Lower leg skin (tissue), 4 donors: ENCODE measurements at regions not wholly inside any gene's neighbourhood (a gene's known extent, or its start where the extent isn't known, plus 50 kb on each side); places are given as distances from the start of the nearest gene placed in this dataset.

Experiments used
- DNase-seq, 2 donors: peaks; one replicate each; pipeline ENCODE4 v3.0.0-alpha.2; 2019; ENCODE audit warnings: low spot score in 2 of 2
- H3K4me3 ChIP-seq: fragments of 200-600 bp; sonication (generic); 2 replicates; pipeline ENCODE4 v1.5.1; 2017; ENCODE audit warnings: mild to moderate bottlenecking, low read depth; ENCODE audit not compliant: poor library complexity, severe bottlenecking
- POLR2A ChIP-seq, 2 donors: fragments of 450-650 bp; IDR thresholded peaks; one replicate each; pipeline ENCODE4 v1.6.1; 2016 to 2017; ENCODE audit warnings: antibody characterized with exemption in 2 of 2, mild to moderate bottlenecking in 1 of 2, moderate library complexity in 1 of 2
- WGBS, 2 donors: methylation state at CpG; one replicate each; pipeline ENCODE4 v1.1.5; 2018; 5-methylcytosine and 5-hydroxymethylcytosine counted together
- intact Hi-C: fragments of 100-400 bp; cut with DNase I; formaldehyde crosslinking; loops from one replicate; pipeline ENCODE4 v1.15.0; 2023; ENCODE audit warnings: low total_unique reads
- TF ChIP-seq, protein P1 (sequence below), 3 donors: fragments of 450-650 bp; IDR thresholded peaks; one replicate each; pipeline ENCODE4 v1.5.1; 2016; ENCODE audit warnings: antibody characterized with exemption in 3 of 3, mild to moderate bottlenecking in 3 of 3, moderate library complexity in 2 of 3

DNA sequence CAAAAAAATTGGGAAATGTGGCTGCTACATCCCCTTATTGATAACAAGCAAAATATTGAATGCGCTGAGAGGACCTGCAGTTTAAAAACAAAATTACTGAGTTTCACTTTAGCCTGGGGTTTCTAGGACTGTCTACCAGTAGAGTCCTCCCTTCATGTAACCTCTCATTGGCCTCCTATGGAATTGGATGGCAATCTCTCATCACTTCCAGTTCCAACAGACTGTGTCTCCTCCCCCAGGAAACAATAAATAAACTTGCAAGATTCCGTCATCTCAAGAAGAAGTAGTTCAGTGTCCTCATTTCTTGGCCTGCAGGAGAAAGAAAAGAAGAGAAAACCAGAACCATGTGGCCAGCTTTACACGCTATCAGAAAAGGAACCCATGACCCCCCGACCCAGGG, 123.8 kb downstream of the TLE3 start:
- intact Hi-C loops, result no loop called here
- TF ChIP-seq, protein P1, sequence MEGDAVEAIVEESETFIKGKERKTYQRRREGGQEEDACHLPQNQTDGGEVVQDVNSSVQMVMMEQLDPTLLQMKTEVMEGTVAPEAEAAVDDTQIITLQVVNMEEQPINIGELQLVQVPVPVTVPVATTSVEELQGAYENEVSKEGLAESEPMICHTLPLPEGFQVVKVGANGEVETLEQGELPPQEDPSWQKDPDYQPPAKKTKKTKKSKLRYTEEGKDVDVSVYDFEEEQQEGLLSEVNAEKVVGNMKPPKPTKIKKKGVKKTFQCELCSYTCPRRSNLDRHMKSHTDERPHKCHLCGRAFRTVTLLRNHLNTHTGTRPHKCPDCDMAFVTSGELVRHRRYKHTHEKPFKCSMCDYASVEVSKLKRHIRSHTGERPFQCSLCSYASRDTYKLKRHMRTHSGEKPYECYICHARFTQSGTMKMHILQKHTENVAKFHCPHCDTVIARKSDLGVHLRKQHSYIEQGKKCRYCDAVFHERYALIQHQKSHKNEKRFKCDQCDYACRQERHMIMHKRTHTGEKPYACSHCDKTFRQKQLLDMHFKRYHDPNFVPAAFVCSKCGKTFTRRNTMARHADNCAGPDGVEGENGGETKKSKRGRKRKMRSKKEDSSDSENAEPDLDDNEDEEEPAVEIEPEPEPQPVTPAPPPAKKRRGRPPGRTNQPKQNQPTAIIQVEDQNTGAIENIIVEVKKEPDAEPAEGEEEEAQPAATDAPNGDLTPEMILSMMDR (IDR thresholded peaks at IDR 0.05), result no peak
- no peak overlapping the region for H3K4me3 ChIP-seq
- peak in 1 of 2 donors; percentile 14 for DNase-seq
- WGBS, 2 donors, result 52 to 54% methylated on average over 4 of the region's 4 CpGs

DNA sequence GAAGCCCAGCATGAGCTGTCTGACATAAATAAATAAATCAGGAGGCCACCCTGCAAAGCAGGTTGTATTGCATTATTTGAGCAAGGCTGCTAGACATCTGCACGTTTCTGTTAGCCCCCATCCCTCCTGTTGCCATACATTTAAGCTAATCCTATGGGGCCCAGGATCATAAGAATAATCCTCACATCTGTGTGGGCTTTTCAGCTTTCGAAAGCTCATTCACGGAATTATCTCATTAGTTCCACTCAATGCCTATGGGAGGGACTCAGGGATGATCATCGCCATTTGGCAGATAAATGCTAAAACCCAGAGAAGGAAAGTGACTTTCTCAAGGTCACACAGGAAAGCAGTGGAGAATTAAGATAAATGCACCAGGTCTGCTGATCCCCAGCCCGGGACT, 123.4 kb downstream of the TLE3 start:
- intact Hi-C loops, result no loop called here
- no peak overlapping the region for H3K4me3 ChIP-seq
- 52 to 54% methylated on average over 5 of the region's 5 CpGs for WGBS, 2 donors
- no peak for TF ChIP-seq POLR2A (IDR thresholded peaks at IDR 0.05)
- TF ChIP-seq, protein P1 (IDR thresholded peaks at IDR 0.05), result no peak
- no peak for DNase-seq

DNA sequence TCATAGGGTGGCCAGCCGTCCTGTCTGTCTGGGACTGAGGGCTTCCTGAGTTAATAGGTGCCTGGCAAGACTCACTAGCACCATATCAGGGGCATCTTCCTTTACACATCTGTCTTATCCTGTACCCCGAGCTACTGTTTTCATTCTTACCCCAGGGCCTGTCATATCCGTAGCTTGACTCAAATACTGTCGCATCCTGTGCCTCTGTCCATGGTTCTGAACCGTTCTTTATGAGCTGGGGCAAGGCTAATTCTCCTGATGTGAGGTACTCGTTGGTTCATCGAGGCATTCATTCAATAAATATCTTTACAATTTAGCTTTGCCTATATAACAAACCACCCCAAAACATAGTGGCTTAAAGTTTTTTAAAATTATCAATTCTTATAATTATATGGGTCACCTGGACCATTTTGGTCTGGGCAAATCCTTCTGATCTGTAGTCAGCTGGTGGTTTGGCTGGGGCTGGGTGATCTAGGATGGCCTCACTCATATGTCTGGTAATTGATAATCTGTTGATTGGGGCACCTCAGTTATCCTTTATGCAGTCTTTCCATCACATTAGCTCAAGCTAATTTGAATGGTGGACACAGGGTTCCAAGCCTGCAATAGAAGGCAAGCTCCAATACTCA, 121.2 kb downstream of the TLE3 start:
- DNase-seq, result peak in 1 of 2 donors; percentile 48
- H3K4me3 ChIP-seq, result no peak overlapping the region
- 16 to 28% methylated on average over 7 of the region's 7 CpGs for WGBS, 2 donors
- intact Hi-C loops, result no loop called here
- TF ChIP-seq, protein P1 (IDR thresholded peaks at IDR 0.05), result no peak
- no peak for TF ChIP-seq POLR2A (IDR thresholded peaks at IDR 0.05)

DNA sequence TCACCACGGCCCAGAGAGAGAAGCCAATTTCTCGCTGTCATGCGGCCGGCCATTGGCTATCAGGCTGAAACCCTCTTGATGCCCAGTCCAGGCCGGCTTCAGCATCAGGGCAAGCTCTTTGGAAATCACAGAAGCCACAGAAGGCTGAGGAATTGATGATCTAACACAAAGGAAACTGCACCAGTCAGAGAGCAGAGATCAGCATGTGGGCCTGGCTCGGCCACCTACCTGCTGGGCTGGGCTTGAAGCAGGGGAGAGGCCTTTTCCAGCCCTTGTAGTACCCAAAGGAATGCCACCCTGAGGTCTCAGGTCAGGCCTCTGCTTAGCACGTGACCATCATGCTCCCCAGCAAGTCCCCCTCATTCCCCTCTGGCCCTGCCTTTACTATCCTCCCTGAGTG, 119.1 kb downstream of the TLE3 start:
- intact Hi-C loops, result no loop called here
- TF ChIP-seq, protein P1 (IDR thresholded peaks at IDR 0.05), result no peak
- no peak for TF ChIP-seq POLR2A (IDR thresholded peaks at IDR 0.05)
- WGBS, 2 donors, result 70 to 85% methylated on average over 7 of the region's 7 CpGs
- peak in 1 of 2 donors; percentile 42 for DNase-seq
- H3K4me3 ChIP-seq, result no peak overlapping the region

DNA sequence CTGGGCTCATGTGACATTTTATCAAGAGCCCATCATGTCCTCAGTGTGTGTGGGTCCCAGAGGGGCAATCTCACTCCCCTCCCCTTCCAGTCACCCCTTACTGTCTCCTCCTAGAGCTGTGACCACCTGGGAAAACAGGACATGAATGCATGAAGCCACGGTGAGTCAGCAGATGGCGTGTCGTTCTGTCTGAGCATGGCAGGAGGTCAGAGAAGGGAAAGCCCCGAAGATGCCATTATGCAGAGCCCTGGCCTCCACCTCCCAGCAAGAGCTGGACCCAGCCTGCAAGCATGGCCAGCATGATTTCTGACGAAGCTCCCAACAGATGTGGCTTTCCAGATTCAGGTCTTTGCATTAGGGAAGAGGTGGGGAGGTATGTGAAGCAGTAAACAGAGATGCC, 118.5 kb downstream of the TLE3 start:
- TF ChIP-seq, protein P1 (IDR thresholded peaks at IDR 0.05), result no peak
- TF ChIP-seq POLR2A (IDR thresholded peaks at IDR 0.05), result no peak
- 25 to 38% methylated on average over 5 of the region's 5 CpGs for WGBS, 2 donors
- intact Hi-C loops, result no loop called here
- peak in 1 of 2 donors; percentile 31 for DNase-seq
- no peak overlapping the region for H3K4me3 ChIP-seq

DNA sequence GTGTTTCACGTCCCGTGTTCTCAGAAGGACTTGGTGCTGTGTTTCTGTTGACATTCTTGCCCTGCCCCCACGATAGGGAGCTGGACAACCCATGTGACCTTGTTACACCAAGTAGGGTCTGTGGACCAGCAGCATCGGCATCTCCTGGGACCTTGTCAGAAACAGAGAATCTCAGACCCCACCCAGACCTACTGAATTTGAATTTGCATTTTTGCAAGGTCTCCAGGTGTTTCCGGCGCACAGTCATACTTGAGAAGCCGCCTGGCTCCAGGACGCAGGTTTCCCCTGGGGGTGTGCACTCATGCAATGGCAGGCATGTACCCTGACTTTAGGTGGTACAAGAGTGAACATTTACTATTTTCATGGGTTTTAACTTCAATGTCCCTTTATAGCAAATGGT, 117.9 kb downstream of the TLE3 start:
- TF ChIP-seq, protein P1 (IDR thresholded peaks at IDR 0.05), result no peak
- TF ChIP-seq POLR2A (IDR thresholded peaks at IDR 0.05), result no peak
- peak in 1 of 2 donors; percentile 14 for DNase-seq
- H3K4me3 ChIP-seq, result no peak overlapping the region
- intact Hi-C loops, result no loop called here
- WGBS, 2 donors, result 68 to 82% methylated on average over 8 of the region's 8 CpGs
